ENCODE measurements at regions not wholly inside any gene's neighbourhood (a gene's known extent, or its start where the extent isn't known, plus 50 kb on each side); places are given as distances from the start of the nearest gene placed in this dataset.
"Not testable (repeated sequence)": the region's sequence is repeated elsewhere in the genome, so short reads cannot be mapped to it uniquely, and the experiment has no call there.

- not testable (repeated sequence) for TF ChIP-seq RARB, TSHZ2, ZNF70 (CRISPR knock-in tag; IDR thresholded peaks at IDR 0.05)
Measured at GRCh38 chr2:87693882-87694281, 54.0 kb upstream of the PLGLB2 start.

All from SK-N-SH treated with all-trans-retinoic acid at 6 μM for 48 hours (cell line).